HG02588 (cell line): ENCODE measurements at regions not wholly inside any gene's neighbourhood (a gene's known extent, or its start where the extent isn't known, plus 50 kb on each side); places are given as distances from the start of the nearest gene placed in this dataset.

Experiments used
- ATAC-seq: cut with Tn5 transposase; IDR thresholded peaks from one replicate; pipeline ENCODE4 v1.9.1; 2021; ENCODE audit warnings: mild to moderate bottlenecking, moderate library complexity; ENCODE audit not compliant: unreplicated experiment

DNA sequence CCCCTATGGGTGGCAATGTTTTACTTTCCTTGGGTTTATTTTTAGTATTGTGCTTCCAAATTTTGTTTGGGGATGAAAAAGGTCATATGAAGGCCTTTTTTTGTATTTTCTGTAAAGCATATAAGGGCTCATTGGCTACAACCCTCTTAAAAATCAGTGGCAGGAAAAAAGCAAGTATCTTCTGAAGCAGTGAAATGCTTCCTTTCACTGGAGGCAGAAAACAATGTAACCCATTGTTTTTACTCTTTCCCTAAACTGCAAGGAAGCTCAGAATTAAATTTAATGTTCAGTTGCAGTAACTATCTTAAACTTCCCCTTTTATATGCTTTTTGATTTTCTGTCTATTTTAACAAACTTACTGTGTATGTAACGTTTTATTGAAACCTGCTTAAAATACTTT is 148.7 kb upstream of the LYZL1 start:
- ATAC-seq: no peak

- no peak for ATAC-seq
Observed at GRCh38 chr10:29140991-29141390, 147.9 kb upstream of the LYZL1 start.

GRCh38 chr10:29141761-29142160 is 147.1 kb upstream of the LYZL1 start:
- no peak for ATAC-seq

GRCh38 chr10:29142516-29143314 is 146.2 kb upstream of the LYZL1 start:
- ATAC-seq: no peak

GRCh38 chr10:29144126-29144525 is 144.7 kb upstream of the LYZL1 start:
- no peak for ATAC-seq

GRCh38 chr10:29146311-29147100 is 142.4 kb upstream of the LYZL1 start:
- no peak for ATAC-seq

DNA sequence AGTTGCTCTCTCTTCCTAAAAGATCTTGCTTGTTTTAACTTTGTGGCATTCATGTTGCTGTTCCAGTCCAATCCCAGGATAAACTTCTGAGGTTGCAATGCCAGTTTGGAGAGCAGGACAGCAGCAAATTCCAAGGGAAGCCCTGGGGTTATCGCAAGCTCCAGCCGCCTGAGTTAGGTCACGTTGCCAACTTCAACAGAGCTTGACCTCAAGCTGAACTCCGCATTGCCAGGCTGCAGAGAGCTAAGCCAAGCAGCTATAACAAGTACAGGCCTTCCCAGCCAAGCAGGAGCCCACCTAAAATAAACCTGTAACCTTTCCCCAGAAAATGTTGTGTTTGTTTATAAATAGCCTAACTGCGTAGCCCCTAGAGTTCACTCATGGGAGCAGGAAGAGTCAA is 138.9 kb upstream of the LYZL1 start:
- ATAC-seq: no peak

DNA sequence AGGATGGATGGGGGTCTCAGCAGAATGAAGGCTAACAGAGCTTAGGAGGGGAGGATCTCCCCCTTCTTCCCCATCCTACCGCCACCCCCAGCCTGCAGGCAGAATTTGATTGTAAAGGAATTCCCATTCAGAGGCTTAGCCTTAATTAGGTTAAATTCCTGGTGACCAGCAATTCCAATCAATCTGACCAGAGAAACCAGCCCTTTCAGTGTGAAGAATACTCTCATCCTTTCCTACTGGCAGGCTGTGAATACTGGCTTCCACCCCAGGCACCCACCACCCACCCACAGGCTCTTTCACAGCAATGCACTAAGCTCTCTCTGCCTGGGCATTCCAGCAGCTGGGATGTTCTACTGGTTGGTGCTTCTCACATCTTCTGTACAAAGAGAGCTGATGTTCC is 137.9 kb upstream of the LYZL1 start:
- no peak for ATAC-seq

GRCh38 chr10:29157321-29157720 is 131.5 kb upstream of the LYZL1 start:
- ATAC-seq: no peak

- no peak for ATAC-seq
Observed at GRCh38 chr10:29158066-29158465, 130.8 kb upstream of the LYZL1 start.

- no peak for ATAC-seq
Observed at GRCh38 chr10:29160150-29160617, 128.7 kb upstream of the LYZL1 start.

GRCh38 chr10:29163746-29164145 is 125.1 kb upstream of the LYZL1 start:
- ATAC-seq: no peak

DNA sequence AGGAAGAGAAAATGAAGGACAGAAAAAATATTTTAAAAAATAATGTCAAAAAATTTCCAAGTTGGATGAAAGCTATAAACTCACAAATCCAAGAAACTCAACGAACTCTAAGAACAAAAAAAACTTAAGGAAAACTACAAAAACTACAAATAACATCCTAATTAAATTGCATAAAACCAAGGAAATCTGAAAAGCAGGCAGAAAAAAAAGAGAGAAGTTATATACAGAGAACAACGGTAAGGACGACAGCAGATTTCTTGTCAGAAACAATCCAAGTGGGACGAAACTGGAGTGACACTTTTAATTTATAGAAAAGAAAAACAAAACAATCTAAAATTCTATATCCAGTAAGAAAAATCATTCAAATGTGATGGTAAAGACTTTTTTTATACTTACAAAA is 122.2 kb upstream of the LYZL1 start:
- ATAC-seq: no peak

- ATAC-seq: no peak
Observed at GRCh38 chr10:29169021-29169420, 119.8 kb upstream of the LYZL1 start.

DNA sequence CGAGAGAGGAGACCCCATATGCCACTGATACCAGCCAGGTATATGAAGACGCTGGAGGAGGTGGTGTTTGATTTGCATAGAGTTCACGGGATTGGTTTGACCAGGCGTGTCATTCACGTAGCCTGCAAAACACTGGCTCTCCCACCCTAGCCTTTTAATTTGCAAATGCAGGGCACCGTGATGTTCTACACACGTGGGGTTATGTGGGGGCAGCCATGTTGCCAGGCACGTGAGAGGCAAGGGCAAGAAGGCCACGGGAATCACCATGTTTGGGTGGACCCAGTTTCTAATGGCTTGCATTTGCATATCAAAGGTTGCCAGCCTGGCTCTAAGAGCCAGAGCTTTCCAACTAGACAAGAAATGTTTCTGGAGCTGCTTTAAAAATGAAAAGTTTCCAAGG is 117.2 kb upstream of the LYZL1 start:
- no peak for ATAC-seq

- no peak for ATAC-seq
Observed at GRCh38 chr10:29174389-29174788, 114.5 kb upstream of the LYZL1 start.

- ATAC-seq: no peak
Observed at GRCh38 chr10:29176845-29177832, 111.7 kb upstream of the LYZL1 start.

DNA sequence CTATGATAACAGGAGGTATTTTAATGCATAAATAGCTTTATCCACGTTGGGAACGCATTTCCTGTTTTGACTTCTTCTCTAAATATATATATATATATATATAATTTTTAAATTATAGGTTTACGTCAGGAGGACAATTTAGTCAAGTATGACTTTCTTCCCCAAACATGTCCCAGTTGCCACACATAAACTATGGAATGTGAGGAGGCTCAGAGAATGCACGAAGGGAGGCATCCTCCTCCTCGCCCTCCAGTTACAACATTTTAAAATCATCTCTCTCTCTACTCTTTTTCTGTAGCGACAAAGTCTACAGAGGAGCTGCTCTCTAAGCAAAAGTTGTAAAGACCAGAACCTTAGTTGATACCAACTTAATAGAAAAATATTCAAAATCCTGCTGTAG is 106.9 kb upstream of the LYZL1 start:
- no peak for ATAC-seq

DNA sequence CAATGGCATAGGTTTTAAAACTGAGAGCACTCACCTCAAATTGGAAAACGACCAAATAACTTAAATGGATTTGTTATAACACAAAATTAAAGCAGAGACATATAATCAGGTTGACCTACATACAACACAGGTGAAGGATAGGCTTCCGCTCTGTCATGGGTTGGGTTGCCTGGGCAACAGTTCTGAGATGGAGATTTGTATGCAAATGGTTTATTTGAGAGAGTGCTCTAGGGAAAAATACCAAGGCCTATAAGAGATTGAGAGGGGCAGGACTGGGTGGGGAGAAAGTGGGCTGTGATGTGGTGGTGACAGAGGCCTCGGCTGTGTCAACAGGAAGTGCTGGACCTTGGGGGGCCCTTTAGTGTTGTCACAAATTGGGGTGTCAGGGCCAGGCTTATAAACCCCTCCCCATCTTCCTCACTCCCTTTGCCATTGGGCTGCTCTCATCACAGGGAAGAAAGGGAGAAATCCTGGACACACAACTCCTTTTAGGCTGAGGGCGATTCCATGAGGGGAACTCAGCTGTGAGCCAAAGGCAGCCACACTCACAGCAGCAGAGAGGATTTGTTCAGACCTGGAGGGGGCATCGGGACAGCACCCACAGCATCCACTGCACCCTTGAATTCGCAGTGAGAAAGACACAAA is 105.4 kb upstream of the LYZL1 start:
- no peak for ATAC-seq

DNA sequence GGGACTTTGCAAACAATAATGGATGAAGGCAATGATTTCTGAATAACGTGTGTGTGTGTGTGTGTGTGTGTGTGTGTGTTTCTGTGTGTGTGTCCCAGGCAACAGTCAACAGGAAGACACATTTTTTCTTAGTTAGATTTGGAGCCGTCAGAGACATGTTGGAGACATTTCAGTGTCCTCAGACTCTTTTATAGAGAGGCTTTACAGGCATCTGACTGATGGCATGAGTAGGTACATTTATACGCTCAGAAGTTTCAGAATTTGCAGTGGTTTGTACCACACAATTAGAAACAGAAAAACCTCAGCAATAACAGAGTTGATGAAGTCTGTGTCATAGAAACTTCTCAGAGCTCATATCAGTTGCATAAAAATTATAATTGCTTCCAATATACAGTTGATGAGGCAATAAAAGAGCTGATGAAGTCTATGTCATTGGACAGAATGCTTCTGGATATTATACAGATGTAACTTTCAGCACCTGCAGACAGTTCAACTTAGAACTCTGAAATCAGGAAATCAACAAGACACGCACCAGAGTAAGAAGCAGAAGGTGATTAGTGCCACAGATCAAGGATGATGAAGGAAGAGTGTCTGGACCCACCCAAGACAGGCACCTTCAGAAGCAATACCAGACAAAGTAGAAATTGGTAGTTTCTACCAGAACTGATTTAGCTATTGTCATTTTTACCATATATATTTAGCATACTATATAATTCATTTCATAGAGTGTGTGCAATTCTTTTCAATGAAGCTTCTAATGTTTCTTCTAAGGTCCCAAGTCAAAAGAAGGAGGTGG is 104.5 kb upstream of the LYZL1 start:
- no peak for ATAC-seq
